ENCODE measurements at regions not wholly inside any gene's neighbourhood (a gene's known extent, or its start where the extent isn't known, plus 50 kb on each side); places are given as distances from the start of the nearest gene placed in this dataset.
A peak's percentile ranks its signal among the peaks of the same experiment; 100 is the strongest.
"Not testable (repeated sequence)": the region's sequence is repeated elsewhere in the genome, so short reads cannot be mapped to it uniquely, and the experiment has no call there.

DNA sequence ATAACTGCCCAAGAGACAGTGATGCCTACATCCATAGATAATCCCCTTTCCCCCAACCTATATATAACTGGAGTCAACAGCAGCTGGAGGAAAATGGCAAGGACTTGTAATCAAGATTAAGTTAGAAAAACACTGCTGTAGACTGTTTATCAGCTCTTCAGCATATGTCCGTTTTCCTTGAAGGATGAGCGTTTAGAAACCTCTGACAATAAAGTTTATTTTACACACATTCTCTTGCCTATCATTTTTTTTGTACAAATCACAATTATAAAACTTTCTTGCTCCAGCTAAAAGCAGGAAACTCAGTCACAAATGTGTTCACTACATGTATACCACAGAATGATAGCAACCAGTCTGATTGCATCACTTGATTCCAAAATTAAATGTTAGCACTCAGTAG lies 50.8 kb downstream of the PPIAL4G start:
- DNase-seq = not testable (repeated sequence)

DNA sequence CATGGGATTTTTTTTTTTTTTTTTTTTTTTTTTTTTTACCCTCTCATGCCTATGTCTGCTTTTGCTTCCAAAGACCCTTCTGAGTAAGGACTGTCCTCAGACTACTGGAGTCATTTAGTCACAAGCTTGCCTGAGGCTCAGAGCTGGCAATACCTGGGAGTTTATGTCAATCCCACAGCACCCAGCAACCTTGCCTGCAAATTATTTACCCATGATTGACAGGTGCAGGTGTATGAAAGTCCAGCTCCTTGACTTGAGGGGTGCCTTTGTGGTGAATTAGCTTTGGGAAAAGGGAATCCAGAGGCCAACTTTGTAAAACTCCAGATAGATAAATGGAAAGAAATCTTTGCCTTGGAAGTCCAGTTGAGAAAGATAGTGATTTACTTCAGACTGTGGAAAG lies 53.2 kb downstream of the PPIAL4G start:
- DNase-seq = not testable (repeated sequence)

DNA sequence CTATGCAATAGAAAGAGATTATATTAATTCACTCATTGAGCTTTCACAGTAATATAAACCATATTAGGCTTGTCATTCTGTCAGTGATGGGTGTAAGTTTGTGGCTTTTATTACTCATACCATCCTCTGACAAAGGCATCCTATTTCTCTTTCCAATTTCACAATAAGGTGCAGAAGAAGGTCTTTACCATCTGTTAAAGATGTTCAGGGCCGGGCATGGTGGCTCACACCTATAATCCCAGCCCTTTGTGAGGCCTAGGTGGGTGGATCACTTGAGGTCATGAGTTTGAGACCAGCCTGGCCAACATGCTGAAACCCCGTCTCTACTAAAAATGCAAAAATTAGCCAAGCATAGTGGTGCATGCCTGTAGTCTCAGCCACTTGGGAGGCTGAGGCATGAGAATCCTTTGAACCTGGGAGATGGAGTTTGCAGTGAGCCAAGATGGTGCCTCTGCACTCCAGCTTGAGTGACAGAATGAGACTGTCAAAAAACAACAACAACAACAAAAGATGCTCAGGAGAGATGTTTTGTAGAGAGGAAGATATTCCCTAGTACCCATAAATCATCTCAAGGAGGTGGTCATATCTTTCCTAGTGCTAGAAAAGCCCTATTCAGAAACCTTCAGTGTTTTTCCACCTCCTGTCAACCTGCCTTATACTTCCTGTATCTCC lies 56.0 kb downstream of the PPIAL4G start:
- not testable (repeated sequence) for DNase-seq

- not testable (repeated sequence) for DNase-seq
Observed at GRCh38 chr1:148426385-148426784, 56.7 kb downstream of the PPIAL4G start.

DNA sequence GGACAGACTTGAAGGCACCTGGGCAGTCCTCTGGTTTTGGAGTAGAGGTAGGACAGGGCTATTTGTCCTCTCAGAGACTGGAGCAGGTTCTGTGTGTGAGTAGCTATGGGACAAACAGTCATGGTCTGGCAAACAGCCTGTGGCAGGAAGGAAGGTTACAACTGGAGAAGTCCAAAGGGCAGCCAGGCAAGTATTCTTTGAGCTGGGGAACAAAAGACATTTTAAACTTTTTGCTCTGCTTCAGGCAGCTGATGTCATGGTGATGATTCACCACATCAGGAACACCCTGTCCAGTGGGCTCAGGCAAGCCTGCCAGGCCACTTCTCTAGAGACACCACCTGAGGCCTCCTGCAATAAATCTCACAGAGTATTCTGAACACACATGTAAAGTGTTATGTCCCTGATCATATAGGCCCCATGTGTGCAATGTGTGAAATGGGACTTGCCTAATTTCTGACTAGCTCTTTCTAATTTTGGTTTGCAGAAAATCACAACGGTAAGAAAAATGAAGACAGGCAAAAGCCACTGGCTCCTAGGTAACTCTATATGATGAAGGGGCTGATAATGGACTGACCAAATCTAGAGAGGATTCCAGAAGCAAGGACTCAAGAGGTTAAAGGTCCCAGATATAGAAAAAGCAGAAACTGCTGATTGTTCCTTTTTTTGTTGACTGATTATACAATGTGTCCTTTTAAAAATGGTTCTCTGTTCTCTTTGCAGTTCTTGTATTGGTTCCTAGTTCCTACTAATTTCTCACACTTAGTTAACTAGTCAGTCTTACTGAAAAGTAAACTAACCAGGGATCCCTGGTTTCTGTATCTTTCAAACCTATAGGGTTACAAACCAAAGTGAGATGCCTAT lies 58.7 kb downstream of the PPIAL4G start:
- DNase-seq = not testable (repeated sequence)

DNA sequence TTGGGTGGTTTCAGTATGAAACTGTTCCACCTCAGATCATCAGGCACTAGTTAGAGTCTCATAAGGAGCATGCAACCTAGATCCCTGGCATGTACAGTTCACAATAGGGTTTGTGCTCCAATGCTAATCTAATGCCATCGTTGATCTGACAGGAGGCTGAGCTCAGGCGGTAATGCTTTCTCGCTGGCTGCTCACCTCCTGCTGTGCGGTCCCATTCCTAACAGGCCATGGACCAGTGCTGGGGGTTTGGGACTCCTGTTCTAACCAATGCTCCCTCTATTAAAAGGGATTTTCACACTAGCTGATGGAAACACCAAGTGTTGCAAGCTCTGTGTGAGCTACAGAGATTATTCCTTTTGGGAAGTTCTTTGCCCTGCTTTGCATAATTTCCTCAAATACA lies 60.2 kb downstream of the PPIAL4G start:
- DNase-seq = not testable (repeated sequence)

DNA sequence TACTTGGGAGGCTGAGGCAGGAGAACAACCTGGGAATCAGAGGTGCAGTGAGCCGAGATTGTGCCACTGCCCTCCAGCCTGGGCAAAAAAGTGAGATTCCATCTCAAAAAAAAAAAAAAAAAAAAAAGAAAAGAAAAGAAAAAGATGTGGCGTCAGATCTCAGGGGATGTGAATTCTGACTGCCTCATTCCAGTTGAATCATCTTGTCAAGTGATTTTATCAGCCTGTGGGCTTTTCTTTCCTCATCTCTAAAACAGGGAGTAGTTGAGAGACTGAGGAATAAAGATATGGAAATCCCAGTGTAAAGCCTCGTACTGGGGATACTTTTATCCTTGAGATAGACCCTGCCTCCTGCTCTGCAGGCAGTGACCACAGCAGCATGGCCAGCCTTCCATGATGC lies 65.9 kb downstream of the PPIAL4G start:
- not testable (repeated sequence) for DNase-seq

- not testable (repeated sequence) for DNase-seq
Observed at GRCh38 chr1:148413385-148413784, 69.7 kb downstream of the PPIAL4G start.

GRCh38 chr1:148404786-148405568 lies 78.1 kb downstream of the PPIAL4G start:
- not testable (repeated sequence) for DNase-seq

- not testable (repeated sequence) for DNase-seq
Observed at GRCh38 chr1:148403925-148404324, 79.2 kb downstream of the PPIAL4G start.

DNA sequence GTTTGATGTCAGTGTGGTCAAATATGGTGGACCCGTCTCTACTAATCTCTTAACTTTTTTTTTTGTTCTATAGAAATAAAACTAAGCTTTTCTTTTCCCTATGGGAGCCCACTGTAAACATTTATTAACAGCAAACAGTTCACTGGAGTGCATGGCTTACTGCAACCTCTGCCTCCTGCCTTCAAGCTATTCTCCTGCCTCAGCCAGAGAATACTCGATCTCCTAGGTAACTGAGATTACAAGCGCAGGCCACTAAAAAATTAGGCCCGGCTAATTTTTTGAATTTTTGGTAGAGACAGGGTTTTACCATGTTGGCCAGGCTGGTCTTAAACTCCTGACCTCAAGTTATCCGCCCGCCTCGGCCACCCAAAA lies 80.0 kb downstream of the PPIAL4G start:
- DNase-seq = peak; percentile 17

GRCh38 chr1:148402152-148403084 lies 80.7 kb downstream of the PPIAL4G start:
- peak; percentile 90 for DNase-seq

DNA sequence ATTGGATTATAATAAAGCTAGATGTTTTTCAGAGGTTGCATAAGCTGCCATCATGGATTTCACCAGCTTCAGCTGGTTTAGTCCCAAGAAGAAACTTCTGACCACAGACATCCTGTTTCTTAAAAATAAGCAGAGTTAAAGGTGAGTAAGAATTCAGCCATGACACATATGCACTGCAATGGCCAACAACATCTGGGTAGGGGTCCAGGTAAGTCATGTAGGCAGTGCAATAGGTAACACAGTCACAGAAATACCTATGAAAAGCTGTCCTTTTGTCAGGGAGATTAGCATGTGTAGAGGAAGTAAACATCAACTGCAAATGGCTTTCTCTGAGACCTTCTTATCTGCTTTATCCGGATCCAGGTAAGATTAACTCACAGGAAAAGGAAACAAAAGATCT lies 85.6 kb downstream of the PPIAL4G start:
- peak; percentile 37 for DNase-seq

DNA sequence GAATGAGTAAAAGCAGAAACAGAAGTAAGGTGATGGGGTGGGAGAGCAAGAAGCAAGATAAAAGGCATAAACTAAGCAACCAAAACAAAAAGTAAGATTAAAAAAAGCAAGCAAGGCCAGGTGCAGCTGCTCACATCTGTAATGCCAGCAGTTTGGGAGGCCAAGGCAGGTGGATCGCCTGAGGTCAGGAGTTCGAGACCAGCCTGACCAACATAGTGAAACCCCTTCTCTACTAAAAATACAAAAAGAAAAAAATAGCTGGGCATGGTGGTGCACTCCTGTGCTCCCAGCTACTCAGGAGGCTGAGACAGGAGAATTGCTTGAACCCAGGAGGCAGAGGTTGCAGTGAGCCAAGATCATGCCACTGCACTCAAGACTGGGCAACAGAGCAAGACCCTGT lies 90.6 kb downstream of the PPIAL4G start:
- not testable (repeated sequence) for DNase-seq

- DNase-seq = not testable (repeated sequence)
Observed at GRCh38 chr1:148391323-148391722, 91.8 kb downstream of the PPIAL4G start.

GRCh38 chr1:148389027-148389339 lies 94.1 kb downstream of the PPIAL4G start:
- DNase-seq = no peak

GRCh38 chr1:148388260-148389026 lies 94.7 kb downstream of the PPIAL4G start:
- DNase-seq = peak; percentile 93

DNA sequence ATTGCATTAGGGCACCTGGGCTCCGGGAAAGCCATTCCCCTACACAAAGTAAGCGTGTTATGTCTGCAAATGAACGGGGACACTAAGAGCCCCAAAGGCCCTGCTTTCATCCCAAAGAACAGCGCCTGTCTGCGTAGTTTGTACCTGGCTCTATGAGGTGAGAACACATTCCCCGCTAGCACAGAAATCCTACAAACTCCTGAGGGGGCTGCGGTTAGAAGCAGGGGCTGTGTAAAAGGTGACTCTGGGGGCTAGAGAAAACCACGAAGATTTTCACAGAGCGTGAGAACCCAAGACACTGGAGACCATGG lies 95.2 kb downstream of the PPIAL4G start:
- DNase-seq = not testable (repeated sequence)

DNA sequence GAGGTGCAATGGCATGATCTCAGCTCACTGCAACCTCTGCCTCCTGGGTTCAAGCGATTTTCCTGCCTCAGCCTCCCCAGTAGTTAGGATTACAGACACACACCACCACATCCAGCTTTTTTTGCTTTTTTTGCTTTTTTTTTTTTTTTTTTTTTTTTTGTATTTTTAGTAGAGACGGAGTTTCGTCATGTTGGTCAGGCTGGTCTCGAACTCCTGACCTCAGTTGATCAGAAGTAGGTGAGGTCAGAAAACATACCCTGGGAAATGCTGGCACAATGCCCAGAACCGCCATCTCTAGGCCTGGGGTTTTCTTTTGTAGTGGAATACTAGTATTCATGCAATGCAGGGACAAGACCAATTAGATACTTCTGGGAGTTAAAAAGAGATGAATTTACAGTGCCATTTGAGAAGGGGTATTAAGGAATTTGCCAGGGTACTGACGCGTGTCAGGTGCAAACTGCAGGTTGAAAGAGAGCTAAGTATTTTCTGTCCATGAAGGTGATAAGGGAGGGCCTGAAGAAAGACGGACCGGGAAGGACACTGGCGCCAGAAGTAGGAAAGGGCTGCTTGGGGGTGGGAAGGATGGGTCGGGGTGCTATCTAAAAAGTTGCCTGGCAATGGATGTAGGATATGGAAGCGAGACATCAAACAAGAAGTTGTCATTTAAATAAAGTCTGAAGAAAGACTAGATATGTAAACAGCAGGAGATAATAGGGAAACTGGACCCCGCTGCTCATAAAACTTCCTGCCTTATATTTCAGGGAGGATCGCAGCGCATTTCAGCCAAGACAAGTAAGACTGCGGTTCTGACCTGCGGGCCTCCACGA lies 95.8 kb downstream of the PPIAL4G start:
- DNase-seq = not testable (repeated sequence)

DNA sequence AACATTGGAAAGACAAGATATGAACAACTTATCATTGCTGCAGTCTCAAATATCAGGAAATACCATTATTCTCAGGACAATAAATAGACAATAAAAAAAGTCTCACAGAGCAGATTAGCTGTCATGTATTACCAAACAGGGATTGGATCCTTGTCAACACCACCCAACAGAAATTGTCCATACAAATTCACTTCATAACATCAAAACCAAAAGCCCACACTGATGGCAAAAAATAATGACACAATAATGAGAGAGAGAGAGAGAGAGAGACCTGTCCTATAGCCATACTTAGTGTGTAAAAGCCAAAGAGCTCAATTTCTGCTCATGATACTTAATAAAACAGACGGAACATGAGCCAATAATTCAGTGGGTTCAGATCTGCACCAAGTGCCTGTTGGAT lies 96.5 kb downstream of the PPIAL4G start:
- DNase-seq = no peak

DNA sequence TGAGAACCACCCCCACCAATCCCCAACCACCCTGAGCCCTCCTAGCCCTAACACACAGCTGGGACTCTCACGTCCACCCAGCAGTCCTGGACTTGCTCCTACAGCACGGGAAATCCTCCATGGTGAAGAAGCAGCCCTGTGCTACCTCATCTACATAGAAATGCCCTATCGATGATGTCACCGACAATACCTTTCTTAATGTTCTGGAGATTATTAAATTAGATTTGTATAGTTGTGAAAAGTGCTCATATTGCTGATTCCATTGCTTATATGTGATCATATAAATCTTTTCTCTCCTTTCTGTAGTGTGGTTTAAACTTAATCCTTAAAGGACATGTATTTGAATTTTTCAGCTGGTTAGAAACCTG lies 97.1 kb downstream of the PPIAL4G start:
- DNase-seq = not testable (repeated sequence)

Data from CD4-positive, alpha-beta T cell treated with Interleukin-17A for 1 hour (primary cell).